HUDEP-2 (cell line): ENCODE measurements at regions not wholly inside any gene's neighbourhood (a gene's known extent, or its start where the extent isn't known, plus 50 kb on each side); places are given as distances from the start of the nearest gene placed in this dataset.
"Not testable (repeated sequence)": the region's sequence is repeated elsewhere in the genome, so short reads cannot be mapped to it uniquely, and the experiment has no call there.

ENCODE experiments used
- DNase-seq, 76 experiments: peaks; one replicate each; lab custom pipeline; 2025; ENCODE audit not compliant: unreplicated experiment in 76 of 76; lab: John Stamatoyannopoulos, UW

GRCh38 chr7:155377071-155377837, 79.6 kb downstream of the INSIG1 start:
- DNase-seq = no peak

GRCh38 chr7:155377838-155378579, 79.9 kb upstream of the EN2 start:
- no peak for DNase-seq

GRCh38 chr7:155378580-155378934, 79.4 kb upstream of the EN2 start:
- no peak for DNase-seq

GRCh38 chr7:155378959-155379871, 78.7 kb upstream of the EN2 start:
- DNase-seq = no peak

GRCh38 chr7:155380221-155380861, 77.6 kb upstream of the EN2 start:
- peak in 69 of 76 experiments; percentile 4 to 78 (median 56) for DNase-seq

GRCh38 chr7:155380976-155381851, 76.7 kb upstream of the EN2 start:
- DNase-seq = no peak

- no peak for DNase-seq
Measured at GRCh38 chr7:155381852-155382801, 75.8 kb upstream of the EN2 start.

- no peak for DNase-seq
Measured at GRCh38 chr7:155382802-155383171, 75.1 kb upstream of the EN2 start.

GRCh38 chr7:155383756-155384491, 74.0 kb upstream of the EN2 start:
- no peak for DNase-seq

- DNase-seq = no peak
Measured at GRCh38 chr7:155384751-155385150, 73.2 kb upstream of the EN2 start.

GRCh38 chr7:155385182-155385581, 72.7 kb upstream of the EN2 start:
- DNase-seq = not testable (repeated sequence)

- DNase-seq = no peak
Measured at GRCh38 chr7:155386608-155387007, 71.3 kb upstream of the EN2 start.

GRCh38 chr7:155387066-155387620, 70.8 kb upstream of the EN2 start:
- DNase-seq = no peak

GRCh38 chr7:155388561-155388960, 69.4 kb upstream of the EN2 start:
- no peak for DNase-seq

GRCh38 chr7:155391414-155391813, 66.5 kb upstream of the EN2 start:
- no peak for DNase-seq

GRCh38 chr7:155392726-155393570, 65.0 kb upstream of the EN2 start:
- no peak for DNase-seq

GRCh38 chr7:155394413-155394812, 63.5 kb upstream of the EN2 start:
- DNase-seq = no peak
